GM19438 (cell line): ENCODE measurements at regions not wholly inside any gene's neighbourhood (a gene's known extent, or its start where the extent isn't known, plus 50 kb on each side); places are given as distances from the start of the nearest gene placed in this dataset.

ENCODE experiments used
- ATAC-seq: cut with Tn5 transposase; IDR thresholded peaks from one replicate; pipeline ENCODE4 v1.9.1; 2021; ENCODE audit warnings: low read depth; ENCODE audit not compliant: unreplicated experiment

DNA sequence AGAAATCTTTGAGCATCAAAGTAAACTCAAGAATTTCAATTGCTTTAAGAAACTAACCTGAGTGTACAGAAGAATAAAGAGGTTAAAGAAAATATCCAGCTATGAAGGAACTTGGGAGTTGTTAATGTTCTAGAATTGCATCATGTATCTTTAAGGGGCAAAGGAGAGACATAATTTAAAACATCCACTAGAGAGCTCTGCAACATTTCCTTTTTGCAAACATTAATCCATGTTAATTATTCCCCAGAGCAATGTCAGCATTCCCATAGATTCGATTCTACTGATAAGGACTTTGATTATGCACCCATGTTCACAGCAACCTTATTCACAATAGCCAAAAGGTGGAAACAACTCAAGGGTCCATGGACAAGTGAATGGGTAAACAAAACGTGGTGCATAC is 80.2 kb upstream of the SORBS2 start:
- ATAC-seq = no peak

GRCh38 chr4:185893500-185893899 is 81.5 kb upstream of the SORBS2 start:
- no peak for ATAC-seq

DNA sequence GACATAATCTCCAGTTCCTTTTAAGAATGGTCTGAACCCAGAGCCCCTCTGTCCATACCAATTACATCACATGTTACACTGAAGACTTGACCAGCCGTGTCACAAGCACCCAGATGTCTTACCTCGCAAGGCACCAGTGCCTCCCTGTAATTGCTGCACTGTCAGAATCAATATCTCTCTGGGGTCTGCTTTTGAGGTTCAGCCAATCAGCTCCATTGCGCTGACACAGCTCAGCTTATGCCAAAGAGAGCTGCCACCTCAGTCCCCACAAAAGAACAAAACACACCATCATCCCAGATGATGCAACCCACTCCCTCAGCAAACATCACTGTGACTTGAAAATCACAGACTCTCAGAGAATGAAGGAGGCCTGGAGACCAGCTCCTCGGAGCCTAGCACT is 82.5 kb upstream of the SORBS2 start:
- no peak for ATAC-seq

DNA sequence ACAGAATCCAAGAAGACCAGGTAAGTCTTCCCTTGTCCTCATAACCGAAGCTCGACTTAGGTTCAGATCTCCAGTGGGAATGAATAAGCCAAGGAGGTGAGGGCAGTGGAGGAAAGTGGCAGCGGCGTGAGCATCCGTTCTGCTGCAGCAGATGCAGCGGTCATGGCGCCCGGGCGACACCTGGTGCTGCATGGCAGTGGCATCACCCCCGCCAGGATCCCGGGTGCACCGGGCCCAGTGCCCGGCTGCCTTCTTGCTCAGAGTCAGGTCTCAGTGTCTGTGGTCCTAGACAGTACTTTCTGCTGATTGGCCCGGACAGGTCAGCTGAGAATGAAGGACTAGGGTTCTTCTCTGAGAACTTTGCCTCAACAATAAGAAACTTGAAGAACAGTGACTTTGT is 83.4 kb upstream of the SORBS2 start:
- no peak for ATAC-seq

- no peak for ATAC-seq
These were observed 83.9 kb upstream of the SORBS2 start for GRCh38 chr4:185895866-185896265.

- peak; percentile 84 for ATAC-seq
These were observed 85.0 kb upstream of the SORBS2 start for GRCh38 chr4:185896817-185897488.

- ATAC-seq = no peak
These were observed 86.4 kb upstream of the SORBS2 start for GRCh38 chr4:185898413-185898812.

- ATAC-seq = no peak
These were observed 87.8 kb upstream of the SORBS2 start for GRCh38 chr4:185899833-185900232.

DNA sequence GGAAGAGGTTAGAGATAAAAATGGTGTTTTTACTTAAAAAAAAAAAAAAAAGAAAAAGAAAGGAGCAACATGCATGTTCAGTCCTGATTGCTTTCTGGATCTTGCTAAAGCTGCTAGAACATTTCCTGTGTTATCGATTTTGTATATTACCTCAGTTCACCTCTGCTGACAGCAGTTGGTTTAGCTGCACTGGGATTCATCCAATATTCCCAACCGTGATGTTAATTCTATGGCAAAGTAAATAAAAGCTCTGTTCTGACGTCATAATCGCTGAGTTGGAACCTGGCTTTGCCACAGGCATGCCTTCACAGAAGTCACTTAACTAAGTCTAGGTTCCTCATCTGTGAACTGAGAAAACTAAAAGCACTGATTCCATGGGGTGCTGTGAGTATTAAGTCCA is 90.7 kb upstream of the SORBS2 start:
- no peak for ATAC-seq

DNA sequence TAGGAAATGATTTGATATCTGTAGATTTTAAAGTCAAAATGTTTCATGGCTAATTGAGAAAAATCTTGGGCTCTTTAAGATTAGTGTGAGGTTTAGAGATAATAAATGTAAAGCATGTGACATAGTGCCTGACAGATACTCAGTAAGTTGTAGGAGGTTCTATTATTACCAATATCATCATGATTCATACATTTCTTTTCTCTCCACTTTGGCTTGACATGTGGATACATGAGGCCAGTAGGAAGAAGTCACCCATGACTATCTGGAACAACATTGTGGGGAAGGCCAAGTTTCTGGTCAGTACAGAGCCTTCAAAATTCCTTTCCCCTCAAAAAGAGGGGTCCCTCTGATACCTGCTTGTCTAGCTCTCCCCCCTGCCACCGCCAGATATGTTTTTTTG is 91.2 kb upstream of the SORBS2 start:
- no peak for ATAC-seq

- ATAC-seq = no peak
These were observed 92.4 kb upstream of the SORBS2 start for GRCh38 chr4:185904381-185904780.

- no peak for ATAC-seq
These were observed 98.0 kb upstream of the SORBS2 start for GRCh38 chr4:185909972-185910371.

- ATAC-seq = no peak
These were observed 99.6 kb upstream of the SORBS2 start for GRCh38 chr4:185911556-185912064.

DNA sequence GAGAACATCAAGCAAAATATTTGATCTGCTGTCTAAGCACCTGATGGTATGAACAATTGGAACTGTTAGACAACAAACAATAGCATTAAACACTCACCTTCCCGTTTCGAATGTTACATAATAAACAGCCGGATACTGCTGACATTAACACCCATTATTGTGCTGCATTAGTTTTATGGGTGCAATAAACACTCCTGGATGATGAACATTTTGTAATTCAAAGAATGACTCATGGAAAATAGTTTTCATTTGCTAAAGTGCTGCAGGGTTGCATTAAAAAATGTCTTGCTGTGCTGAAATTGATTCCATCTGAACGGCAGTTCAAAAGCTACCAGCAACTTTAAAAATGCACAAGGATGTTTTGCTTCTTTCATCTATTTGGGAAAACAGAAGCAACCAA is 100.8 kb upstream of the SORBS2 start:
- ATAC-seq = no peak

- no peak for ATAC-seq
These were observed 102.7 kb upstream of the SORBS2 start for GRCh38 chr4:185914583-185915199.

DNA sequence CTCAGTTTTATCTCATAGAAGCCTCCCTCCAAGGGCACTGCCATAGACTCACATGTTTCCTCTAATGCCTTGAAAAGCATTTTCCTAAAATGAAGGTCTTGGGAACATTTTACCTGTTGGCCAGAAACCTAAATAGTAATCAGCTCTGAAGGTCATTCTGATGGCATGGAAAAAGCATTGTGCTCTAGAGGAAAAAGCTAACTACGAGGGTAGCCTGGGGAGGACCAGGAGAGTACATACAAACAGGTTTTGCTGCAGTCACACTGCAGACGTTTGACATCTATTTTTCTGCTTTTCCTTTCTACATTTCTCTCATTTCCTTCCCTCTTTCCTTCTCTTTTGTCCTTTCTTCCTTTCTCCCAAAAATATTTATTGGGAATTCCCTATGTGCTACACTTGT is 103.3 kb upstream of the SORBS2 start:
- ATAC-seq = no peak

DNA sequence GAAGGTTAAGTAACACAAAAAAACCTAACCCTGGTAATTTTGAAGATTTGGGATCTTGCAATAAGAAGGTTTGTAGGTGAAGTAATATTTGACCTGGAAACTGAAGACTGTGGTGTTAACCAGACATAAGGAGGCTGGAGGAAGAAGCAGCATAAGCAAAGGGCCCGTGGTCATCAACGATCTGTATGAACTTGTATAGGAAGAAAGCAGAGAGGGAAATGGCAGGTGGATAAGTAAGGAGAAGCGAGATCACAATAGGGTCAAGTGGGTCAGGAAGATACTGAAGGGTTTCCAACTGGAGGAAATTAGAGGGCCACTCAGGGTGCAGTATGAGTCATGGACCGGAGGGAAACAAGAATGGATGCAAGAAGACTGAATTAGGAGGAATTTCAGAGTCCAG is 103.8 kb upstream of the SORBS2 start:
- no peak for ATAC-seq

- ATAC-seq = no peak
These were observed 104.2 kb upstream of the SORBS2 start for GRCh38 chr4:185916231-185916630.

DNA sequence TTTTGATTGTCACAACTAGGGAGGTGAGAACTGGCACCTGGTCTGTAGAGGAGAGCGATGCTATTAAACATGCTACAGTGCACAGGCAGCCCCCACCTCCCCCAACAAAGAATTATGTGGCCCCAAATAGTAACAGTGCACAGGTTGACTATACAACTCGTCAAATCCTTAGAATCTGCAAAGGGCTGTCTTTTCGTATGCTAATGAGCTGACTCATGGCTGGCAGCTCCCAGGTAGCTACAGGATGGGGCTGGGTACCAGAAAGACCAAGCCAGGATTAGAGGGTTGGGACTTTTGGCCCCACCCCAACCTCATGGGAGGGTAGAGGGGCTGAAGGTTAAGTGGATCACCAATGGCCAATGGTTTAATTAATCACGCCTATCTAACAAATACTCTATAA is 104.7 kb upstream of the SORBS2 start:
- no peak for ATAC-seq

- ATAC-seq = no peak
These were observed 107.1 kb upstream of the SORBS2 start for GRCh38 chr4:185919107-185919506.

- ATAC-seq = no peak
These were observed 108.2 kb upstream of the SORBS2 start for GRCh38 chr4:185920171-185920570.

DNA sequence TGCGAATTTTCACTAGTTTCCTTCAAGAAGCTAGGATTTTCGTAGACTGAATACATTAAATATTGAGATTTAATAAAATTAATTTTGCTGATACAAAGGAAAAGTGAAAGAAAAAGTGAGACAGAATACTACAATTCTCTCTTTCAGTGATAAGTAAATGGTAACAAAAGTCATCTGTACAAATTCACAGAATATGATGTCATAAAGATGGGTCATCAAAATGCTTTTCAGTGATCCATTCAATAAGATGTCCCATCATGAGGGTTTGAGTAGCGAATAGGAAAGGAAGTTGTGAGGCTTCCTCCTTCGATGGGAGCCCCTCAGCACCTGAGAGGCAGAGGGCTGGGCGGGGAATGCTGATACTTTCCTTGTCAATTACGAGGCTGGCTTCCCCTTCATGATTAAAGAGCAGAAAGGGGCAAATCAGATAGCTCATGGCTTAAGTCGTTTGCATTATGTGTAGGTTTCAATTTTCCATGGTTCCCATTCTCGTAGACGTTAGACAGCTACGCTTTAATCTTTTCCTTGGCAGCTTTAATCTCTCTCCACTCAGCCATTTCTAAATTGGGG is 108.8 kb upstream of the SORBS2 start:
- ATAC-seq = no peak
